Stimulated activated memory B cell treated with anti-CD40 and anti-IgM and Interleukin-4, amounts not matched to agents 10 μg/mL and 1 μg/mL and 100 μg/mL, for 72 hours (primary cell): ENCODE measurements at regions not wholly inside any gene's neighbourhood (a gene's known extent, or its start where the extent isn't known, plus 50 kb on each side); places are given as distances from the start of the nearest gene placed in this dataset.

ENCODE experiments used
- ATAC-seq: fragments of 150-1000 bp; cut with Tn5 transposase; 2 replicates; pipeline ENCODE4 v1.10.0; 2021
- H3K27ac Mint-ChIP-seq: one replicate; pipeline ENCODE4 v1.8.0; 2022; ENCODE audit warnings: mild to moderate bottlenecking, mixed read lengths
- H3K27me3 Mint-ChIP-seq: one replicate; pipeline ENCODE4 v1.8.0; 2022; ENCODE audit warnings: mixed read lengths
- H3K36me3 Mint-ChIP-seq: one replicate; pipeline ENCODE4 v1.8.0; 2022; ENCODE audit warnings: mixed read lengths
- H3K4me1 Mint-ChIP-seq: one replicate; pipeline ENCODE4 v1.8.0; 2022; ENCODE audit warnings: mixed read lengths
- H3K4me3 Mint-ChIP-seq: one replicate; pipeline ENCODE4 v1.8.0; 2022; ENCODE audit warnings: mild to moderate bottlenecking, moderate library complexity, mixed read lengths
- H3K9me3 Mint-ChIP-seq: one replicate; pipeline ENCODE4 v1.8.0; 2022; ENCODE audit warnings: mixed read lengths

DNA sequence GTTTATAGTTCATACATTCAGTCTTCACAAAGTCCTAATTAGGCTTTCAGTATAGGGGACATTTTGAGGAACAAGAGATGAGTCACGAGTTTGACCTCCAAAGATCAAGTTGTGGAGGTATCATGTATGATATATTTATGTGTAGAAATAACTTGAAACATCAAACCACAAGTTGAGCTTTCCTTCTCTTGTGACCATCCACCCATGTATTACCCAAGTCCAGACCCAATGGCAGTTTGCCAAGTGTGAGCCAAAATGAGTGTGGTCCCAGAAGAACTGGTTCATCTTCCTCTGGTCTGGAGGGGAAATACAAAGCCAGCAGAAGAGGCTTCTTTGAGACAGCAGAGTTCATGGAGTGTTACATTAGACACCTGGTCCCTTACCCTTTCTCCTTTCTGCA lies 104.9 kb downstream of the ATP23 start:
- H3K4me1 Mint-ChIP-seq: no peaks in the 10 kb centered on the region
- no peak for ATAC-seq
- H3K36me3 Mint-ChIP-seq: no peaks in the 10 kb centered on the region

DNA sequence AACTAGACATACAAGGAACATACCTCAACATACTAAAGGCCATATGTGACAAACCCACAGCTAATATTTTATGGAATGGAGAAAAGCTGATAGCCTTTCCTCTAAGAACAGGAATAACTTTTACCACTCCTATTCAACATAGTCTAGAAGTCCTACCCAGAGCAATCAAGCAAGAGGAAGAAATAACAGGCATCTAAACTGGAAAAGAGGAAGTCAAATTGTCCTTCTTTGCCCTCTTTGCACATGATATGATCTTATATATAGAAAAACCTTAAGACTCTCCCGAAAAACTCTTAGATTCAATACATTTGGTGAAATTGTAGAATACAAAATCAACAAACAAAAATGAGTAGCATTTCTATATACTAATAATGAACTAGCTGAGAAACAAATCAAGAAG lies 110.0 kb downstream of the ATP23 start:
- Mint-ChIP-seq H3K4me3 (no peak overlapping the region), H3K27me3 (peaks cover 20% of the 10 kb centered on the region), H3K36me3 (no peaks in the 10 kb centered on the region), H3K9me3 (peaks cover 27% of the 10 kb centered on the region), H3K4me1 (no peaks in the 10 kb centered on the region), H3K27ac (no peak overlapping the region)
- no peak for ATAC-seq

More for the DNA sequence above, 104.9 kb downstream of the ATP23 start:
- Mint-ChIP-seq H3K27me3 (peaks cover 43% of the 10 kb centered on the region), H3K4me3 (no peak overlapping the region), H3K9me3 (peaks cover 21% of the 10 kb centered on the region), H3K27ac (no peak overlapping the region)

DNA sequence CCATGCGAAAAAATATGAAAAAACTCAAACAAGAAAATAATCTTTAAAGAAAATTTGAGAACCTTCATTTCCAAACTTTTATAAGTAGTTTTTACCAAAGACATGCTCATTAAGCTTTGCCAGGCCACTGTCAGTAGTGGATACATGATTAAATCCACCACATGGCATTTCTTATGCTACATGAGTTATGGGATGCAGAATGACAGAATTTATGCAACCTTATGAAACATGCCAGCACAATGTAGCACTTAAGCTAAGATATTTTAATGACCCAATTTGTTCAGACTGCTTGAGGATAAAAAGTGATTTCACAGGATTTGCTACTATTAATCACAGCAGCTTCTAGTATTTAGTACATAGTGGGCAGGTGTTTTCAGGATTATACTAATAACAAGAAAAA lies 123.3 kb downstream of the ATP23 start:
- ATAC-seq: no peak
- Mint-ChIP-seq H3K36me3 (no peaks in the 10 kb centered on the region), H3K9me3 (no peaks in the 10 kb centered on the region), H3K27me3 (no peaks in the 10 kb centered on the region), H3K4me3 (no peak overlapping the region), H3K4me1 (no peaks in the 10 kb centered on the region), H3K27ac (no peak overlapping the region)

- Mint-ChIP-seq H3K36me3 (no peaks in the 10 kb centered on the region), H3K4me1 (no peaks in the 10 kb centered on the region), H3K27ac (no peak overlapping the region), H3K9me3 (no peaks in the 10 kb centered on the region), H3K4me3 (no peak overlapping the region), H3K27me3 (no peaks in the 10 kb centered on the region)
- peak; percentile 43 for ATAC-seq
Measured at GRCh38 chr12:58066296-58066695, 124.9 kb downstream of the ATP23 start.

DNA sequence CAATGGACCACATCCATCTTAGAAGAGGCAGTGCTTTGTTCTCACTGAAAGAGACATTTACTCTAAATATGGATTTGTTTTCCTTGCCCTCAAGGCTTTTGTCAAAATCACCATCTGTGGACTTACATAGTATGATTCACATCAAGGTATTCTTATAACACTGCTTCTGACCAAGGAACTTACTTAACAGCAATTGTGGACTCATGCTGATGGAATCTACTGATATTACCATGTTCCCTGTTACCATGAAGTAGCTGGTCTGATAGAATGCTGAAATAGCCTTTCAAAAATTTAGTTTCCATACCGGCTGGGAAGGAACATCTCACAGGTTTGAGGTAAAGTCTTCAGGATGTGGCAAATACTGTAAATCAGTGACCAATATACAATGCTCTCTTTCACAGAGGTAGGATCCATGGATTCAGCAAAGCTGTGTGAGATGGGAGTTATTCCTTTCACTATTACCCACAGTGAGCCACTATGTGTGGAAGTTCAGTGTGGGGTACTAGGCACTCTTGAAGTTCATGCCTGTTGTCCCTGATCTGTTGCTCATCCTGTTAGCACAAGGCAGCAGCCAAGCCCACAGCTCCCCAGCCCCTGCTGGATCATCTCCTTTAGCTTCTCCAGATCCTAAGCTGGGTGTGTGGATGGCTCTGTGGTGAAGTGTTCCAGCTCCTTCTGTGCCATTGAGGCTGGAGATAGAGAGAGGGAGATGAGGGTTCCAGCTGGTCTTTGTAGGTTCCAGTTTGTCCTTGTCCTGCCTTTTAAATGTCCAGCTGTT lies 126.4 kb downstream of the ATP23 start:
- ATAC-seq: no peak
- H3K27me3 Mint-ChIP-seq: no peaks in the 10 kb centered on the region
- no peaks in the 10 kb centered on the region for H3K9me3 Mint-ChIP-seq

DNA sequence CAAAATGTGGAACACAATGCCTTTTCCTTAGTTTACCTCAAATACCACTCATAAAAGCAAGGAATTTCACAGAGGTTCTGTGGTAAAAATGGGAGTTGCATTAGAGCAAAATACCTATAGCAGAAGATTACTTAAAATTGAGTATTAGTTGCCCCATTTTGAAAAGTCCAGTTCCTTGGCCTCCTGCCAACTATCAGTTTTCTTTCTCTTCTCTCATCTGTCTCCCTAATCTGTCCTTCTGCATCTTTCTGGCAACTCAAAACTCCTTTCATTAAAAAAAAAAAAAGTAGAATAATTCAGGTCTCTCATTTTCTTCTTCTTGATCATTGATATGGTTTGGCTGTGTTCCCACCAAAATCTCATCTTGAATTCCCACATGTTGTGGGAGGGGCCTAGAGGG lies 127.3 kb downstream of the ATP23 start:
- H3K4me3 Mint-ChIP-seq: no peak overlapping the region
- H3K4me1 Mint-ChIP-seq: no peaks in the 10 kb centered on the region
- ATAC-seq: no peak
- no peaks in the 10 kb centered on the region for H3K27me3 Mint-ChIP-seq
- H3K9me3 Mint-ChIP-seq: no peaks in the 10 kb centered on the region
- H3K36me3 Mint-ChIP-seq: no peaks in the 10 kb centered on the region
- H3K27ac Mint-ChIP-seq: no peak overlapping the region

More for the DNA sequence above, 126.4 kb downstream of the ATP23 start:
- no peaks in the 10 kb centered on the region for H3K4me1 Mint-ChIP-seq
- no peak overlapping the region for H3K4me3 Mint-ChIP-seq
- H3K27ac Mint-ChIP-seq: no peak overlapping the region
- H3K36me3 Mint-ChIP-seq: no peaks in the 10 kb centered on the region

- no peaks in the 10 kb centered on the region for H3K36me3 Mint-ChIP-seq
- H3K27me3 Mint-ChIP-seq: no peaks in the 10 kb centered on the region
- ATAC-seq: no peak
- H3K9me3 Mint-ChIP-seq: no peaks in the 10 kb centered on the region
- H3K4me1 Mint-ChIP-seq: no peaks in the 10 kb centered on the region
- no peak overlapping the region for H3K27ac Mint-ChIP-seq
- no peak overlapping the region for H3K4me3 Mint-ChIP-seq
Measured at GRCh38 chr12:58069268-58069963, 128.0 kb downstream of the ATP23 start.

DNA sequence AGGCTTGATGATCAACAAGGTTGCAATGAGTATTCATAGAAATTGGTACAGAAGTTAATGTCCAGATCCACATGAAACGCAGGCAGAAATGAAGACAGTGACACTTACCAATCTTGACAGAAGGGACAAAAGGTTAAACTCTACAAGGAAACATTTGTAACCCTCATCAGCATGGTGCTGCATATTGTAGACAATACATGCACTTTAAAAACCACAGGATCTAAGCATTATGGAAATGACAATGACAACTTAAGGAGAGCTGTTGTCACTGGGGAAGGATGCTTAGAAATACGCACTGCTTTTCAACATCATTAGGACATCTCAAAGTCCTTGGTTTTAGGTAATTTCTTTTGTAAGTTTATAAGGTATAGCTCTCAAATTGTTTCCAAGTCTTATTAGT lies 130.6 kb downstream of the ATP23 start:
- H3K4me1 Mint-ChIP-seq: no peaks in the 10 kb centered on the region
- H3K4me3 Mint-ChIP-seq: no peak overlapping the region
- no peaks in the 10 kb centered on the region for H3K36me3 Mint-ChIP-seq
- ATAC-seq: no peak
- no peak overlapping the region for H3K27ac Mint-ChIP-seq
- H3K27me3 Mint-ChIP-seq: peaks cover 7% of the 10 kb centered on the region
- no peaks in the 10 kb centered on the region for H3K9me3 Mint-ChIP-seq

DNA sequence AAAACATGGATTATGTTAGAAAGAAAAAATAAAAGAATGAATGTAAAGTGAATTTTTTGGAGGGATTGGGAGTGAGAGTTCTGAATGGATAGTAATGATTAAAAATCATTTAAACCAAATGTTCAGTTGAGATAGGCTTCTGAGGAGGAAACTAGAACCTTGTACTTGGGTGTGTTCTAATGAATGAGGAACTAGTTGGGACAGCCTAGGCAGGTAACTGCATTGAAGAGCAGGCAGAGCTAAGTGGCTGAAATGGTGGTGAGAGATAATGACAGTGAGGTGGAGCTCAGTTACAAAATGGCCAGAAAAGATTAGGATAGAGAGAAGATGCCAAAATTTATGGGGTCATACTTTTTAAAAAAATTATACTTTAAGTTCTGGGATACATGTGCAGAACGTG lies 132.9 kb downstream of the ATP23 start:
- ATAC-seq: no peak
- Mint-ChIP-seq H3K4me3 (no peak overlapping the region), H3K36me3 (no peaks in the 10 kb centered on the region), H3K27ac (no peak overlapping the region), H3K27me3 (peaks cover 18% of the 10 kb centered on the region), H3K9me3 (no peaks in the 10 kb centered on the region), H3K4me1 (no peaks in the 10 kb centered on the region)

DNA sequence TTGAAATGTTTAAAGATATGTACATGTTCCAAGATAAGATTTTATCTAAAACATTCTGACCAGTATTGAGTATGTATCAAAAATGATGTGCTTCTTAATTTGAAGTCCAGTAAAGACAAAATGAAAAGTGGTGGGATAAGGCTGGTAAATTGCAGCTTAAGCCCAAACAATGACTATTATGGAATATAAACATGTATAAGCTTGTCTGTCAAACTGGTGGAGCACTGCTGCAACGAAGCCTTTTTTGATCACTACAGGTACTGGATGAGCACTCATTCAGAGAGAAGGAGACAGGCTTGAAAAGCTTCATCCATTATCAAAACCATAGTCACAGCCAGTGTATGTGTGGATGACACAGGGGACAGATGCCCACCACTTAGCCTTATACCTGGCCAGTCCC lies 138.4 kb downstream of the ATP23 start:
- H3K4me1 Mint-ChIP-seq: no peaks in the 10 kb centered on the region
- H3K36me3 Mint-ChIP-seq: no peaks in the 10 kb centered on the region
- H3K27ac Mint-ChIP-seq: no peak overlapping the region
- no peak overlapping the region for H3K4me3 Mint-ChIP-seq
- ATAC-seq: peak; percentile 10
- H3K9me3 Mint-ChIP-seq: no peaks in the 10 kb centered on the region
- H3K27me3 Mint-ChIP-seq: peaks cover 18% of the 10 kb centered on the region

DNA sequence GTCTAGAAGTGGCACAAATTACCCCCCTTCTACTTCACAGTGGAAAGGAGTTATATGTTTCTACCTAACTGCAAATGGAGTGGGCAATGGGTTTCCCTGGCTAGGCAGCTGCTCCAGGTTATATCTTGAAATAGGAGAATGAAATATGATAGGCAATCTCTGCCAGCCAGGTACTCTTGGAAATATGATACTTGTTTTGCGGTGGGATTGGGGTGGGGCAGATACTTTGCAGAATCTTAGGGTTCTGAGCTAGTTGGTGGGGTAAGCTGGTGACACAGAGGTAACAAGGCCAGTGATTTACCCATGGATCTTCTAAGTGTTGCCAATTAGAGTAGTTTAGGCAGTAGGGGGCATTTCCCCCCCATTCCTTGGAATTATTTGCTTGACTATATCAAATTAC lies 140.1 kb downstream of the ATP23 start:
- no peaks in the 10 kb centered on the region for H3K9me3 Mint-ChIP-seq
- ATAC-seq: no peak
- H3K4me3 Mint-ChIP-seq: no peak overlapping the region
- H3K4me1 Mint-ChIP-seq: no peaks in the 10 kb centered on the region
- H3K36me3 Mint-ChIP-seq: no peaks in the 10 kb centered on the region
- H3K27ac Mint-ChIP-seq: no peak overlapping the region
- peaks cover 16% of the 10 kb centered on the region for H3K27me3 Mint-ChIP-seq

DNA sequence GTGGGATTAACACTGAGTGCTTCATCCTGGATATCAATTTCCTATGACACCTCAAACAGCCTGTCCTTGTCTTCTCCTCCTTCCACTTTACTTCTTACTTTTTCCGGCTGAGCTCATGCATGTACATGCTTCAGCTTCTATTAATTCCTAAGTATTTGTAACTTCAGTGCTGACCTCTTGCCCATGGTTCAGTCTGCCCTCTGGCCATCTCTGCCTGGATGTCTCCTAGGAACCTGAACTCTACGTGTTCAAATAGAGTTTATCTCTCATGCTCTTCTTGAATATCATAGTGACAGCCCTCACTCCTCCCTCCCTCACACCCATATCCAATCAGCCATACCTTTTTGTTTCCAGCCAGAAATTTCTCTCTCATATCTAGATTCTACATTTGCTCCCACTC lies 141.6 kb downstream of the ATP23 start:
- Mint-ChIP-seq H3K9me3 (no peaks in the 10 kb centered on the region), H3K27ac (no peak overlapping the region), H3K27me3 (peaks cover 8% of the 10 kb centered on the region)

DNA sequence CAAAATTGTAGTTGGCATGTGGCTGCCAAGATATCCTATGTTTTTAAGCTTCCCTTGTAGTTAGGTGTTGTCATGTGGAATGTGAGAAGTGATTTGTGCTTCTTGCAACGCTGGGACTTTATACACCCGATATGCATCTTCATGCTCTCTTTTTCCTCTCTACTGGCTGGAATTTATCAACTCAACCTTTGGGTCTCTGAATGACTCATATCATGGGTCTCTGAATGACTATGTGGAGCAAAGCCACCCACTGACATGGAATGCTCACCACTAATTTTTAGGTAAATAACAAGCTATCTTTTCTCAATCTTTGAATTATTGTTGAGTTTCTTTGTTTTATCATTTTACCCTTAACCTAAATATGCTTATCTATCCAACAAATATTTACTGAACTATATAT lies 144.6 kb downstream of the ATP23 start:
- Mint-ChIP-seq H3K36me3 (no peaks in the 10 kb centered on the region), H3K27me3 (no peaks in the 10 kb centered on the region), H3K4me1 (no peaks in the 10 kb centered on the region), H3K27ac (no peak overlapping the region), H3K4me3 (no peak overlapping the region), H3K9me3 (no peaks in the 10 kb centered on the region)
- ATAC-seq: no peak

More for the DNA sequence above, 141.6 kb downstream of the ATP23 start:
- Mint-ChIP-seq H3K36me3 (no peaks in the 10 kb centered on the region), H3K4me1 (no peaks in the 10 kb centered on the region), H3K4me3 (no peak overlapping the region)
- ATAC-seq: peak; percentile 10

DNA sequence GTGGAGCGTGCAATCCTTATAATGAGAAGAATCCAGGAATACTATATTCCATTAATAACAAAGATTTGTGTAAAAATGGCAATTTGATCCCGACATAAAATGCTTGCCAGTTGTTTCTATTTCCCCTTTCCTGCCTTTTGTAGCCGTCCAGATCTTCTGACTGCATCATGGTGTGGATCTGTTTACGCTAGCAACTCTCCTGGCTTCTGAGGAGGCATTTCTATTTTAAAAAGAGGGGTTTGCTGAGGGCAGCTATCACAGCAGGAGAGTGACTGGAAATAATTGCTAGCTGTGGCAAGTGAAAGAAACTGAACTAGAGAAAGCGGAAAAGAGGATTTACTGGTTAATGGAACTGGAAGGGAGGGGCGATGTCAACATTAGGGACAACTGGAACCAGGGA lies 145.6 kb downstream of the ATP23 start:
- H3K9me3 Mint-ChIP-seq: no peaks in the 10 kb centered on the region
- no peaks in the 10 kb centered on the region for H3K36me3 Mint-ChIP-seq
- no peaks in the 10 kb centered on the region for H3K27me3 Mint-ChIP-seq
- no peak overlapping the region for H3K27ac Mint-ChIP-seq
- no peak overlapping the region for H3K4me3 Mint-ChIP-seq
- no peak for ATAC-seq
- H3K4me1 Mint-ChIP-seq: no peaks in the 10 kb centered on the region

DNA sequence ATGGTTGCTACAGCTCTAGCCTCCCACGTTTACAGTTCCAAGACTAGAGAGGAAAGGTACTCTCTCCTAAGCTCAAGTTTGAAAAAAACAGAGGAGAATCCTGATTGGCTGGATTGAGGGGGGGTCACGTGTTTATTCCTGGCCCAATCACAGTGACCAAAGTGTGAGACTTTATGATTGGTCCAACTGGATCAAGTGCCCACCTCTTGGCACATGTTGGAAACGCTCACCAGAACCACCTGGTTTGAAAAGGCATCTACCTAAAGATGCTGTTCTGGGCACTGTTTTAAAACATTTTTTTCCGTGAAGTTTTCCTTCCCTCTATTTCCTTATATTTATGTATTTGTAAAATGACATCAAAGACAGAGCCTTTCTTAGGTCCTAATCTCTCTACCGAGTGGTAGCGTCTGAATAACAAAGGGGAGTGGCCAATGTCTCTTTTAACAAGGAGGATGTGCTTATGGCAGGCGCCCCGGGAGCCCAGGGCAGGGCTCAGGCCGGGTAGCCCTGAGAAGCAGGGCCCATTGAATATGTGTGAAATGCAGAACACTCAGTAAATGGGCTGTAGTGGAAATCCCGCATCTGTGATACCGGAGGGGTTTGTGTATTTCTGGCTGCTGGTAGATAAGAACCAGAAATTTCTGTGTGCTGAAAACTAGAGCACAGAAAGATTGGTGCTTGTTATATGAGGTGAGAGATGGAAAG lies 146.2 kb downstream of the ATP23 start:
- no peak overlapping the region for H3K27ac Mint-ChIP-seq
- H3K4me3 Mint-ChIP-seq: no peak overlapping the region
- no peaks in the 10 kb centered on the region for H3K4me1 Mint-ChIP-seq
- H3K36me3 Mint-ChIP-seq: no peaks in the 10 kb centered on the region
- H3K9me3 Mint-ChIP-seq: no peaks in the 10 kb centered on the region
- no peak for ATAC-seq
- no peaks in the 10 kb centered on the region for H3K27me3 Mint-ChIP-seq

GRCh38 chr12:58089588-58089987 lies 148.2 kb downstream of the ATP23 start:
- Mint-ChIP-seq H3K4me1 (no peaks in the 10 kb centered on the region), H3K9me3 (no peaks in the 10 kb centered on the region), H3K27me3 (no peaks in the 10 kb centered on the region), H3K27ac (no peak overlapping the region), H3K36me3 (no peaks in the 10 kb centered on the region), H3K4me3 (no peak overlapping the region)
- no peak for ATAC-seq
